ENCODE measurements at regions not wholly inside any gene's neighbourhood (a gene's known extent, or its start where the extent isn't known, plus 50 kb on each side); places are given as distances from the start of the nearest gene placed in this dataset.

DNA sequence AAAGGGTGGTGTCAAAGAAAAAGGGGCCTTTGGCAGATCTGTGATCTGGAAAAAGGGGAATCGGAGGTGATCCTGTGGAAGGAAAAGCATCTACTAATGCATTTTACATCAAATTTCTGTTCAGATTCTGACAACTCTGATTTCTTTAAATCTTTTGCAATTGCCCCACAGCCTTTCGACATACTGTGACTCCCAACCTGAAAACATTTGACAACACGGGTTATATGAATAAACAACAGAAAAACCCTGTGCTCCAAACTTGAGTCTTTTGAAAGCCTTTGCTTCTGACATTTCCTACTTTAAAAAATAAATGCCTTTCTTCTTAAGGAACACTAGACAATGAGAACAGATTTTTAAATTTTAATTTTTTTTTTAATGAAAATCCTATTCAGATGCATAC is 231.9 kb upstream of the HMGA2 start:
- H3K36me3 ChIP-seq (ENCODE audit: control insufficient read depth in 2 of 3, insufficient read depth in 3 of 3, low read length in 3 of 3): no peaks in the 10 kb centered on the region
- no peaks in the 10 kb centered on the region for H3K9me3 ChIP-seq (ENCODE audit: control insufficient read depth in 2 of 3, insufficient read depth in 1 of 3, low read length in 3 of 3)
- no peak for DNase-seq
- TF ChIP-seq CTCF (IDR thresholded peaks at IDR 0.05; ENCODE audit: borderline replicate concordance, extremely low read depth, insufficient read depth): no peak
- no peak overlapping the region for H3K9ac ChIP-seq (ENCODE audit: low read length in 3 of 3)
- H3K27me3 ChIP-seq (ENCODE audit: control insufficient read depth, insufficient read depth, low read length): no peaks in the 10 kb centered on the region
- no peaks in the 10 kb centered on the region for H3K4me1 ChIP-seq (ENCODE audit: control insufficient read depth in 2 of 3, insufficient read depth in 2 of 3, low read depth in 1 of 3, low read length in 3 of 3)
- H3K27ac ChIP-seq (ENCODE audit: low read depth in 2 of 2, low read length in 2 of 2): no peak overlapping the region
- no peak overlapping the region for H3K4me3 ChIP-seq (ENCODE audit: low read length in 3 of 3)
- no peak for FAIRE-seq
- intact Hi-C loops (cut with DNase I): no loop called here

- no peak for TF ChIP-seq CTCF (IDR thresholded peaks at IDR 0.05; ENCODE audit: borderline replicate concordance, extremely low read depth, insufficient read depth)
- Histone ChIP-seq H3K4me1 (ENCODE audit: control insufficient read depth in 2 of 3, insufficient read depth in 2 of 3, low read depth in 1 of 3, low read length in 3 of 3) (no peaks in the 10 kb centered on the region), H3K36me3 (ENCODE audit: control insufficient read depth in 2 of 3, insufficient read depth in 3 of 3, low read length in 3 of 3) (no peaks in the 10 kb centered on the region), H3K4me3 (ENCODE audit: low read length in 3 of 3) (no peak overlapping the region), H3K9me3 (ENCODE audit: control insufficient read depth in 2 of 3, insufficient read depth in 1 of 3, low read length in 3 of 3) (no peaks in the 10 kb centered on the region), H3K27ac (ENCODE audit: low read depth in 2 of 2, low read length in 2 of 2) (no peak overlapping the region), H3K9ac (ENCODE audit: low read length in 3 of 3) (no peak overlapping the region), H3K27me3 (ENCODE audit: control insufficient read depth, insufficient read depth, low read length) (no peaks in the 10 kb centered on the region)
- intact Hi-C loops (cut with DNase I): no loop called here
- DNase-seq (peak in 1 of 5 donors; percentile 31), FAIRE-seq (no peak)
Measured at GRCh38 chr12:65593239-65593701, 231.0 kb upstream of the HMGA2 start.

- Histone ChIP-seq H3K4me3 (ENCODE audit: low read length in 3 of 3) (no peak overlapping the region), H3K4me1 (ENCODE audit: control insufficient read depth in 2 of 3, insufficient read depth in 2 of 3, low read depth in 1 of 3, low read length in 3 of 3) (no peaks in the 10 kb centered on the region), H3K27ac (ENCODE audit: low read depth in 2 of 2, low read length in 2 of 2) (no peak overlapping the region), H3K9ac (ENCODE audit: low read length in 3 of 3) (no peak overlapping the region), H3K36me3 (ENCODE audit: control insufficient read depth in 2 of 3, insufficient read depth in 3 of 3, low read length in 3 of 3) (no peaks in the 10 kb centered on the region), H3K27me3 (ENCODE audit: control insufficient read depth, insufficient read depth, low read length) (no peaks in the 10 kb centered on the region), H3K9me3 (ENCODE audit: control insufficient read depth in 2 of 3, insufficient read depth in 1 of 3, low read length in 3 of 3) (no peaks in the 10 kb centered on the region)
- TF ChIP-seq CTCF (IDR thresholded peaks at IDR 0.05; ENCODE audit: borderline replicate concordance, extremely low read depth, insufficient read depth): no peak
- intact Hi-C loops (cut with DNase I): no loop called here
- peak in 2 of 5 donors; percentile 71 to 81 for DNase-seq
- no peak for FAIRE-seq
Measured at GRCh38 chr12:65594409-65594808, 229.9 kb upstream of the HMGA2 start.

- no peak for FAIRE-seq
- Histone ChIP-seq H3K9ac (ENCODE audit: low read length in 3 of 3) (no peak overlapping the region), H3K9me3 (ENCODE audit: control insufficient read depth in 2 of 3, insufficient read depth in 1 of 3, low read length in 3 of 3) (no peaks in the 10 kb centered on the region), H3K4me3 (ENCODE audit: low read length in 3 of 3) (no peak overlapping the region), H3K27me3 (ENCODE audit: control insufficient read depth, insufficient read depth, low read length) (no peaks in the 10 kb centered on the region), H3K4me1 (ENCODE audit: control insufficient read depth in 2 of 3, insufficient read depth in 2 of 3, low read depth in 1 of 3, low read length in 3 of 3) (no peaks in the 10 kb centered on the region), H3K36me3 (ENCODE audit: control insufficient read depth in 2 of 3, insufficient read depth in 3 of 3, low read length in 3 of 3) (no peaks in the 10 kb centered on the region), H3K27ac (ENCODE audit: low read depth in 2 of 2, low read length in 2 of 2) (no peak overlapping the region)
- no peak for TF ChIP-seq CTCF (IDR thresholded peaks at IDR 0.05; ENCODE audit: borderline replicate concordance, extremely low read depth, insufficient read depth)
- no peak for DNase-seq
- intact Hi-C loops (cut with DNase I): no loop called here
Measured at GRCh38 chr12:65595016-65595560, 229.2 kb upstream of the HMGA2 start.
